Esophagus squamous epithelium (tissue), 4 donors: ENCODE measurements at regions not wholly inside any gene's neighbourhood (a gene's known extent, or its start where the extent isn't known, plus 50 kb on each side); places are given as distances from the start of the nearest gene placed in this dataset.

Source experiments
- POLR2A ChIP-seq, 4 donors: fragments of 450-650 bp; IDR thresholded peaks; one replicate each; pipeline ENCODE4 v1.6.1; 2017; ENCODE audit warnings: antibody characterized with exemption in 4 of 4, mild to moderate bottlenecking in 4 of 4, moderate library complexity in 3 of 4
- TF ChIP-seq, protein P1 (sequence below), 6 experiments: fragments of 450-650 bp in 4 of 6; fragments of 200-600 bp in 2 of 6; sonication (generic) in 2 of 6; IDR thresholded peaks; one replicate each; pipeline ENCODE4 v1.5.1; 2016 to 2019; ENCODE audit warnings: antibody characterized with exemption in 6 of 6, mild to moderate bottlenecking in 4 of 6, moderate library complexity in 4 of 6

DNA sequence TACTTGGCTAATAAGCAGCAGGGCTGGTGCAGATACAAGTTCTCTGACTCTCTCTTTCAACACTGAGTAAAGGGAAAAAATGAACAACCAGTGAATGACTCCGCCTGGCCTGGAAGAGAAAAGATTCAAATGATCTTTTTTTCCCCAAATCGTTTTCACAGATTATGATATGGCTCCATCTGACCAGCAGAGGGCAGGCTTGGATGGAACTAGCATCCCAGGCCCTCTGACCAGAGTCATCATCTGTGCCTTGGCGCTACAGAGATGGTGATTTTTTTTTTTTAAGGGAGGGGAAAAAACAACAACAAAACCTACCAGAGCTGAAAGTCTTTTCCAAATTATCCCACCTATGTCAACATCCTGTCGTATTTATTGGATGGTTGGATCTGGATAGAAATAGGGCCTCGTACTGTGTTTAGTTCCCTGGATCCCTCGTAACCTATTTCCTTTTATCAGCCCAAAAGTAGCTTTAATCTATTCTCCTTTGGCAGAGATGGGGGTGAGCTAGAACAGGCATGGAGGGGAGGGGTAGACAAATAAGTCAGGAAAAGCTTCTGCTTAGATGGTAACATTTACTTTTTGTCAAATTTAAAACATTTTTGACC is 69.7 kb downstream of the PRSS23 start:
- TF ChIP-seq, protein P1, sequence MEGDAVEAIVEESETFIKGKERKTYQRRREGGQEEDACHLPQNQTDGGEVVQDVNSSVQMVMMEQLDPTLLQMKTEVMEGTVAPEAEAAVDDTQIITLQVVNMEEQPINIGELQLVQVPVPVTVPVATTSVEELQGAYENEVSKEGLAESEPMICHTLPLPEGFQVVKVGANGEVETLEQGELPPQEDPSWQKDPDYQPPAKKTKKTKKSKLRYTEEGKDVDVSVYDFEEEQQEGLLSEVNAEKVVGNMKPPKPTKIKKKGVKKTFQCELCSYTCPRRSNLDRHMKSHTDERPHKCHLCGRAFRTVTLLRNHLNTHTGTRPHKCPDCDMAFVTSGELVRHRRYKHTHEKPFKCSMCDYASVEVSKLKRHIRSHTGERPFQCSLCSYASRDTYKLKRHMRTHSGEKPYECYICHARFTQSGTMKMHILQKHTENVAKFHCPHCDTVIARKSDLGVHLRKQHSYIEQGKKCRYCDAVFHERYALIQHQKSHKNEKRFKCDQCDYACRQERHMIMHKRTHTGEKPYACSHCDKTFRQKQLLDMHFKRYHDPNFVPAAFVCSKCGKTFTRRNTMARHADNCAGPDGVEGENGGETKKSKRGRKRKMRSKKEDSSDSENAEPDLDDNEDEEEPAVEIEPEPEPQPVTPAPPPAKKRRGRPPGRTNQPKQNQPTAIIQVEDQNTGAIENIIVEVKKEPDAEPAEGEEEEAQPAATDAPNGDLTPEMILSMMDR (IDR thresholded peaks at IDR 0.05): peak; percentile 33 to 77 (median 62)
- no peak for TF ChIP-seq POLR2A (IDR thresholded peaks at IDR 0.05)
